NK-92 treated with Interleukin-12 subunit alpha and Interleukin-12 subunit beta, amount 100 ng/mL, for 24 hours (cell line): ENCODE measurements at regions not wholly inside any gene's neighbourhood (a gene's known extent, or its start where the extent isn't known, plus 50 kb on each side); places are given as distances from the start of the nearest gene placed in this dataset.
"Not testable (repeated sequence)": the region's sequence is repeated elsewhere in the genome, so short reads cannot be mapped to it uniquely, and the experiment has no call there.

ENCODE experiments used
- DNase-seq: peaks from one replicate; lab custom pipeline; 2025; lab: John Stamatoyannopoulos, UW

DNA sequence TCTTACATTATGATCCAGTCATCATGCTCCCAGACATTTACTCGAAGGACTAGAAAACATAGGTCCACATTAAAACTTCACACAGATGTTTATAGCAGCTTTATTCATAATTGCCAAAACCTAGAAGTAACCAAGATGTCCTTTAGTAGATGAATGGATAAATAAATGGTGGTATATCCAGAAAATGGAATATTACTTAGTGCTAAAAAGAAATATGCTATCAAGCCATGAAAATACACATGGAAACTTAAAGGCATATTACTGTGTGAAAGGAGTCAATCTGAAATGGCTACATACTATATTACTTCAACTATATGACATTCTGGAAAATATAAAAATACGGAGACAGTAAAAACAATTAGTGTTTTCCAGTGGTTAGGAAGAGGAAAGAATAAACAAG, 1039.1 kb upstream of the INTU start:
- no peak for DNase-seq

DNA sequence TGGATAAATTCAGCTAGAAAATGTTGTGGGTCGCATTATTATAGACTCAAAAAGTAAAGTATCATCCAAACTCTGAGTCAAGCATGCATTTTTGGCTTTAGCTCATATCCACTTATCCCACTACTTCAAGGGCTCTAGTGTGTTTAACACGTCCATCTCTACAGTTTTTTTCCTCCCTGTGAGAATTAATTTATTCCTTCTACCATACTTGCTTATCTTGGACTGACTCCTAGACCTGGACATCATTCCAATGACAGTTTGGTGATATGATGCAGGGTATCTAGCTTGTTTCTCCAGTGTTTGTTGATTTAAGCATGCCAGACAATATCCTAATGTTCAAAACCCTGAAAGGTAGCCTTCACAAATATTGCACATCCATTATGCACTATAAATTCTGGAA, 1037.1 kb upstream of the INTU start:
- no peak for DNase-seq

DNA sequence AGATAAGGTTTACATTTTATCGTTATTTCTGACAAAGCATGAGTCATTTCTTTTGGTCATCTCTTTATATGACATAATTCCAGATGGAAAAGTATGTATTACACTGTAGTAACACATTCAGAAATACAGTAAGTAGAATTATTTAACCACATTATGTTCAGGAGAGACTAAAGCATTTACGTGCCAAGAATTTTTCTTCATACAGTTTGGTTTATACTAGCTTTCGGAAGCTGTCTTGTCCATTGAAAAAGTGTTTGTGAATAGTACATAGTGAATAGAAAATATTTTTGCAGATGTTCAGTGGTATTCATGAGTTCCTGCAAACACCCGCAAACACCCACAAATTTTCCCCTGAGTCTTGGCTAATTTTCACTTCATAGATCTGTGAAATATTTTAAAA, 1033.0 kb upstream of the INTU start:
- no peak for DNase-seq

DNA sequence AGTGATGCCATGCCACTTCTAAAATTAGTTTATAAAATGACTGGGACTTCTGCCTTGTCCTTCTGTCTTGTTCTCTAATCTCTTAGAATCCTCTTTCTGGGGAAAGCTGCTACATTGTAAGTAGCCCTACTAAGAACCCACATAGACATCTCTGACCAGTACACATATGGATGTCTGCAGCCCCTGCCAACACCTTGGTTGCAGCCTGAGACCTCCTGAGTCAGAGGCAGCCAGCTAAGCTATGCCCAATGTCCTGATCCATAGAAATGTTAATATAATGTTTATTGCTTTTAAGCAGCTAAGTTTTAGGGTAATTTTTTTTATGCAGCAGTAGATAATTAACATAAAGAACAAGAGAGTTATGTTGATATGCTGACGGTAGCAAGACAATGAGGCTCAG, 1029.5 kb upstream of the INTU start:
- DNase-seq, result no peak

GRCh38 chr4:126603825-126604224, 1028.9 kb upstream of the INTU start:
- no peak for DNase-seq

DNA sequence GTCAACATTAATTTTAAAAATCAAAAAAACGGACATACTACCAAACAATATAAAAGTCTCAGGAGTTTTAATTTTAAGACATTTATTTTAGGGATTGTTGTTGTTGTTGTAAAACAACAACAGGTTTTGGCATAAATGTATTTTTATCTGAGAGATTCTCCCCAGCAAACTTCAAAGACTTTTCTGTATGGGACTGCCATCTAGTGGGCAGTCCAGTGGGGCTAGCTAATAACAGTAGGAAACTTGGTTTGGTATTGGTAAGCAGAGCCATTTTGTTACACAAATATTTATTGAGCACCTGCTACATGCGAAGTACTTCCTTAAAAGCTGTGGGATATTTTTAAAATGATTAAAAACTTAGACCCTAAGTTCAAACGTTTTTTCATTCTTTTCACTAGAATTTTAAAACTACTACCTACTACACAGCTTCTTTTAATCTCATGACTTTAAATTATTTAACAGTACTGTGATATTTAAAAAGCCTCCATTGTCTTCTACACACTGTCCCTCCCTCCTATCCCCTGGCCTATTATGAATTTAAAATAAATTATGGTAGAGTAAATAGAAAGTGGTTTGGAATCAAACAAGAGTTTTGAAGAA, 1028.4 kb upstream of the INTU start:
- no peak for DNase-seq

- DNase-seq, result no peak
Observed at GRCh38 chr4:126610933-126611332, 1021.8 kb upstream of the INTU start.

DNA sequence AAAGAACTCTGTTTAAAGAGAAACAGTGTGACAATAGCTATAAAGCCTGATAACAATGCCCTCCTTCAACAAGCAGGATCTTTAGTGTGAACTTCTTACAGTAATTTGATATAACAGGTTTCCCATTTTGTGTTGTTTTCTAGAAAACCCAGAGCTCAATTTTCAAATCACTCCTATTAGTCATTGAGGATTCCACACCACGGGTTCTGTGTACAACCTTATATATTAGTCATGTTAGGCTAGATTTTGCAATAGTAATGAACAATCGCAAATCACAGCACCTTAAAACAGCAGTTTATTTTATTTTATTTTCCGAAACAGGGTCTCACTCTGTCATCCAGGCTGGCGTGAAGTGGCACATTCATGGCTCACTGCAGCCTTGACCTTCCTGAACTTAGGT, 1020.9 kb upstream of the INTU start:
- no peak for DNase-seq

GRCh38 chr4:126614356-126614855, 1018.4 kb upstream of the INTU start:
- DNase-seq, result no peak

DNA sequence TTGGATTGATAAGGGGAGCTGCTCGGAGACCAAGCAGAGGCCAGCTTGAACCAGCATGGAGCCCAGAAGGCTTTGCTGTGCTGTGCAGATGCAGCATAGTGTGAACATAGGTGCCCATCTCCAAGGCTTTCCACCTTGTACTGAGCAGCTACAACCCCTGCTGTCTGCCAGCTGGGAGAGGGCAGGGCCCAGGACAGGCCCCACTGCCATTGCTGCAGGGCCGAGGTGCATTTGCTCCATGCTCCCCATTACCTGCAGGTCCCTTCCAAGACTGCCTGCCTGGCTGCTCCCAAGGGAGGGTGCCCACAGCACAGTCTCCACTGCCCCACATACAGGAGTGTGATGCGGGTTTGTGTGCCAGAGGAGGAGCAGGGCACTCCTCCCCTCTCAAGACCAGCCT, 1016.0 kb upstream of the INTU start:
- DNase-seq, result no peak

DNA sequence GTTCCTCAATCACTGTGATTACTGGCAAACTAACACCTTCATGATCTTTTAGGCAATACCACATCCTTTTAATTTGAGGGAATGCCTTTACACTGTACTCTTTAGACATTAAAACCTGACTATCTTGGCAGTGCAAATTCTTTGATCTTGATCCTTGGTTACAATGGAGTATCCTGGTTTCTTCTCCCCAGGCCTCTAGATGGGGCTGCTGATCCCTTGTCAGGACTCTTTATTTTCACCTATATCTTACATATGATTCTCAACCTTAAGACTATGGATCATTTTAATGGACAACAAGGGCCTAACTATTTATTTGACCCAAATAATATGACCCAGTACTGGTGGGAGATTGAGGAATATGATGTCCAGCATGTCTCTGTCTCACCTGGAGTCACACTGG, 1005.5 kb upstream of the INTU start:
- no peak for DNase-seq

- no peak for DNase-seq
Observed at GRCh38 chr4:126628933-126629332, 1003.8 kb upstream of the INTU start.

DNA sequence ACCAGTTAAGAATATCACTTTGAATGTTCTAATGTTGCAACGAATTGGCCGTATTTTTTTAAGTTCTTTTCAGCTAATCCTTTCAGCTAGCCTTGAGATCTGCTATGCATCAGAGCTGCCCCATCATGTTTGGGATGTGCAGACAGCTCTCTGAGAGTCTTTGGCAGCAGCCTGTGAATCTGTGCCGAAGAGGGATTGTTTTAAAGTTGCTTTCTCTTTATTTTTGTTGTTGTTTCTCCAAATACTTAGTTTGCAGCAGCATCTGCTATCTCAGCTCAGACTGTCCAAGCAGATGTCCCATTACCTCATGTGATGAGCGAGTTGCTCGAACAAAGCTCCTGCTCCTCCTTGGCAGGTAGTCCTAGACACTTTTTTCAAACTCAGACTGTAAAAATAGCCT, 1002.5 kb upstream of the INTU start:
- no peak for DNase-seq

GRCh38 chr4:126633306-126633705, 999.5 kb upstream of the INTU start:
- DNase-seq, result no peak

DNA sequence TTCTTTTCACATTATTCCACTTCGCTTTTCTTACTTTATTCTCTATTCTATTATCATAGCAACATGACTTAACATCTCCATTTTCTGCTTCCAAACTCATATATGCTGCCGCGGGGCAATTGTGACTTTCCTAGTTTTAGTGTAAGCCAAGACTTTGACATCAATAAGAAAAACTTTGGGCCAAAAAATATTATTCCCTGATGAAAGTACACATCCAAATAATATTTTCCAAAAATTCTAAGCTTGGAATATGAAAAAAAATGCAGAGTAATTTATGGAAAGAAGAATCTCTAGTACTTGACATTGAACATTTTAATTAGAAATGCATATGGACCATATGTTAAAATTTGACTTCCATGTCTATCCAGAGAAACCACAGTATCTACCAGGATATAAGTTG, 995.1 kb upstream of the INTU start:
- DNase-seq, result no peak

DNA sequence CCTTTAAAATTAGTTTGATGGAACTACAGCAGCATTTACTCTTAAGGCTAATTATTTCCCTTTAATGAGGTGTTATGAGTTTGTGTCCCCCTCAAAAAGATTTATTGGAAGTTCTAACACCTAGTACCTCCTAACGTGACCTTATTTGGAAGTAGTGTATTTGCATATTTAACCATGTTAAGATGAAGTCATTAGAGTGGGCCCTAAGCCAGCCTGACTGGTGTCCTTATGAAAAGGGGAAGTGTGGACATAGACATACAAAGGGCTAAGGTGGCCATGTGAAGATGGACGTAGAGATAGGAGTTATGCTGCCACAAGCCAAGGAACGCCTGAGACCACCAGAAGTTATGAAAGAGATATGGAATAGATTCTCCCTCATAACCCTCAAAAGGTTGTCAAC, 985.4 kb upstream of the INTU start:
- no peak for DNase-seq

- no peak for DNase-seq
Observed at GRCh38 chr4:126647756-126648397, 984.9 kb upstream of the INTU start.

DNA sequence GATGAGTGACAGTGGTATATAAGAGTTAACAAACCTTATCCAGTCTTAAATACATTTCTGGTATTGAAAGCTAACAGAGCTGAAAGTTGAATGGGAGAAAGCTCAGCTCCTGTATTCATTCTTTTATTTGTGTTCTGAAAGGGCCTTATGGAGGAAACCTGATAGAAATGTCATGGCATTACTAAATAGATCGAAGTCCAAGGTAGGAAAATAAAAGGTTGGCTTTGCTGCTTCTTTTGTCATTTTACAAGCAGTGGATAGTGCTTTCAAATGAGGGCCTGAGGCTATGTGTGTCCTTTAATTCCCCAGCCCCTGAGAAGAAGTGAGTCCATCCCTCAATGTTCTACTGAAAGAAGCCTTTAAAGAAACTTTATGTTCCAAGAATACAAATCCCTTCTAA, 974.3 kb upstream of the INTU start:
- DNase-seq, result no peak

DNA sequence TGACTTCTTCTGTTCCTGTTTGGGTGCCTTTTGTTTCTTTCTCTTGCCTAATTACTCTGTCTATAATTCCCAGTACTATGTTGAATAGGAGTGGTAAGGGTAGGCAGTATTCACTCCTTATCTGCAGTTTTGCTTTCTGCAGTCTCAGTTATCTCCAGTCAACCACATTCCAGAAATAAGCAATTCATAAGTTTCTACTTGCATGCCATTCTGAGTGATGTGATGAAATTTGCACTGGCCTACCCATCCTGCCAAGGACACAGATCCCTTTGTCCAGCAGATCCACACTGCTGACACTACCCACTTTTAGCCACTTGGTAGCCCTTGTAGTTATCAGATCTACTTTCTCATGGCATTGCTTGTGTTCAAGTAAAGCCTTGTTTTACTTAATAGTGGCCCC, 971.6 kb upstream of the INTU start:
- no peak for DNase-seq

DNA sequence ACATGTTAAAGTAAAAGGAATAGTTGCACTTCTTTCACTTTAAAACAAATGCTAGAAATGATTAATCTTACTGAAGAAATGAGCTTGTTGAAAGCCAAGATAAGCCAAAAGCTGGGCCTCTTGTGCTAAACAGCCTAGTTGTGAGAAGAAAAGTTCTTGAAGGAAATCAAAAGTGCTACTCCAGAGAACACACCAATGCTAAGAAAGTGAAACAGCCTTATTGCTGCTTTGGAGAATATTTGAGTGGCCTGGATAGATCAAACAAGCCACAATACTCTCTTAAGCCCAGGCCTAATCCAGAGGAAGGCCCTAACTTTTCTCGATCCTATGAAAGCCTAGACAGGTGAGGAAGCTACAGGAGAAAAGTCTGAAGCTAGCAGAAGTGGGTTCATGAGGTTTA, 967.9 kb upstream of the INTU start:
- no peak for DNase-seq

- not testable (repeated sequence) for DNase-seq
Observed at GRCh38 chr4:126670038-126670437, 962.7 kb upstream of the INTU start.

DNA sequence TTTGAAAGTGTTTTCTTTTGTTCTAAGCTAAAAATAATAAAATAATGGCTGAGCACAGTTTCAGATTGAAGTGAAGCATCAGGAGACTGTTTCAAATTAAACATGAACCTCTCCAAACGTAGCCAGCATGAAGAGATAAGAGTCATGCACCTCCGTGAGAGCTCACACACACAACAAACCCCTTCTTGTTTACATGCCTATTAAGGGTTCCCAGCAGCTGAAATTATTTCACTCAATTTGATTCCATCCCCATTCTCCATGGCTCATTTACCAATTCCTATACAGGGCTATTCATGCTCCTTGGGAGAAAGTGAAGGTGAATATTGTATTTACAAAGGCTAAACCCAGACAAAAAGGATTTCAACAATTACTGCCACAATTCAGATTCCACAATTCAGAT, 954.1 kb upstream of the INTU start:
- DNase-seq, result no peak

DNA sequence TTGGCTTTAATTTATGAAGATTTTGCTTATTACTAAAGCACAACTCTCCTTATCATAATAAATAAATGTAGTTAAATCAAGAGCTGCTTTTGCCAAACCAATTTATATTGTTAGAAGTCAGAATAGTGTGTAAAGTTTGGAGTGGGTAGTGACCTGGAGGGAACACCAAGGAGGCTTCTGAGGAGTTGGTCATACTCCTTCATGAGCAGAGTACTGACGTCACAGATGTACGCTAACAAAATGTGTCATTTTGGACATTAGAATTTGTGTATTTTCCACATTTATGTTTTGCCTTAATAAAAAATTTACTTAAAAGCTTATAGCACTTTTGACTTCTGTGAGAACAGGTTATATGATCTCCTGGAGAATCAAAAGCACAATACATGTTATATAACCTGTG, 953.5 kb upstream of the INTU start:
- DNase-seq, result no peak

GRCh38 chr4:126682250-126682649, 950.5 kb upstream of the INTU start:
- DNase-seq, result no peak
